Endodermal cell (in vitro differentiated cells): ENCODE measurements at regions not wholly inside any gene's neighbourhood (a gene's known extent, or its start where the extent isn't known, plus 50 kb on each side); places are given as distances from the start of the nearest gene placed in this dataset.

Experiments used
- DNase-seq: peaks from one replicate; pipeline ENCODE4 v3.0.0-alpha.2; 2017
- H3K27ac ChIP-seq: 2 replicates; pipeline ENCODE4 v1.5.1; 2013; ENCODE audit warnings: mild to moderate bottlenecking, low read depth, low read length, moderate library complexity
- H3K27me3 ChIP-seq: 2 replicates; pipeline ENCODE4 v1.6.1; 2013; ENCODE audit warnings: mild to moderate bottlenecking, low read length, moderate library complexity; ENCODE audit not compliant: insufficient read depth, control insufficient read depth, poor library complexity, severe bottlenecking
- H3K36me3 ChIP-seq: 2 replicates; pipeline ENCODE4 v1.7.0; 2013; ENCODE audit warnings: mild to moderate bottlenecking, low read length, moderate library complexity; ENCODE audit not compliant: control insufficient read depth, insufficient read depth
- H3K4me1 ChIP-seq: one replicate; pipeline ENCODE4 v1.7.0; 2013; ENCODE audit warnings: low read length; ENCODE audit not compliant: control insufficient read depth, insufficient read depth
- H3K4me3 ChIP-seq: 2 replicates; pipeline ENCODE4 v1.5.1; 2013; ENCODE audit warnings: mild to moderate bottlenecking, low read length, moderate library complexity
- H3K9ac ChIP-seq: 2 replicates; pipeline ENCODE4 v1.6.1; 2013; ENCODE audit warnings: mild to moderate bottlenecking, low read length, moderate library complexity; ENCODE audit not compliant: poor library complexity, severe bottlenecking; ENCODE audit errors: extremely low read depth
- H3K9me3 ChIP-seq: 2 replicates; pipeline ENCODE4 v1.6.1; 2013; ENCODE audit warnings: mild to moderate bottlenecking, low read length, moderate library complexity; ENCODE audit not compliant: control insufficient read depth
- H3K27ac Mint-ChIP-seq: 2 replicates; pipeline ENCODE4 v1.8.0; 2020; ENCODE audit warnings: mixed read lengths
- H3K27me3 Mint-ChIP-seq: 2 replicates; pipeline ENCODE4 v1.8.0; 2021; ENCODE audit warnings: mild to moderate bottlenecking, mixed read lengths; ENCODE audit not compliant: insufficient read depth
- H3K36me3 Mint-ChIP-seq: 2 replicates; pipeline ENCODE4 v1.8.0; 2020; ENCODE audit warnings: low read depth, mixed read lengths
- H3K4me1 Mint-ChIP-seq: 2 replicates; pipeline ENCODE4 v1.8.0; 2020; ENCODE audit warnings: mixed read lengths
- H3K4me3 Mint-ChIP-seq: 2 replicates; pipeline ENCODE4 v1.8.0; 2020; ENCODE audit warnings: mild to moderate bottlenecking, moderate library complexity, mixed read lengths
- H3K9me3 Mint-ChIP-seq: 2 replicates; pipeline ENCODE4 v1.8.0; 2020; ENCODE audit warnings: mild to moderate bottlenecking, mixed read lengths
- CTCF ChIP-seq: fragments of 200-600 bp; sonication (generic); conservative IDR thresholded peaks from 2 replicates; pipeline ENCODE4 v1.5.0; 2021; ENCODE audit warnings: antibody characterized with exemption, mild to moderate bottlenecking
- WGBS, 2 experiments: methylation state at CpG; one replicate each; pipeline versions ENCODE4 v1.1.5 to v1.1.7; 2013; ENCODE audit warnings: missing lambda C conversion rate in 2 of 2, mixed read lengths in 1 of 2; ENCODE audit not compliant: insufficient coverage in 1 of 2, insufficient read length in 1 of 2; 5-methylcytosine and 5-hydroxymethylcytosine counted together

- H3K9me3 ChIP-seq = peaks cover 23% of the 10 kb centered on the region
- Mint-ChIP-seq H3K36me3 (peaks cover 9% of the 10 kb centered on the region), H3K27ac (no peak overlapping the region), H3K4me1 (peaks cover 6% of the 10 kb centered on the region), H3K4me3 (no peak overlapping the region), H3K27me3 (no peaks in the 10 kb centered on the region), H3K9me3 (peaks cover 19% of the 10 kb centered on the region)
- no peak overlapping the region for H3K4me3 ChIP-seq
- TF ChIP-seq CTCF = no peak
- DNase-seq = no peak
- H3K4me1 ChIP-seq = no peaks in the 10 kb centered on the region
- no peak overlapping the region for H3K27ac ChIP-seq
- H3K36me3 ChIP-seq = no peaks in the 10 kb centered on the region
- WGBS, 2 experiments = 93 to 100% methylated on average over 1 to 2 of the region's 2 CpGs
- H3K27me3 ChIP-seq = no peaks in the 10 kb centered on the region
- no peak overlapping the region for H3K9ac ChIP-seq
Measured at GRCh38 chr13:63381078-63381859, 1965.6 kb upstream of the PCDH20 start.

- no peaks in the 10 kb centered on the region for H3K27me3 ChIP-seq
- peaks cover 9% of the 10 kb centered on the region for H3K4me1 Mint-ChIP-seq
- no peak for TF ChIP-seq CTCF
- no peak for DNase-seq
- no peak overlapping the region for H3K4me3 Mint-ChIP-seq
- H3K36me3 Mint-ChIP-seq = peaks cover 9% of the 10 kb centered on the region
- 79 to 87% methylated on average over 1 to 2 of the region's 2 CpGs for WGBS, 2 experiments
- H3K9me3 ChIP-seq = peaks cover 23% of the 10 kb centered on the region
- no peaks in the 10 kb centered on the region for H3K4me1 ChIP-seq
- H3K27ac Mint-ChIP-seq = no peak overlapping the region
- no peak overlapping the region for H3K9ac ChIP-seq
- no peak overlapping the region for H3K27ac ChIP-seq
- peaks cover 19% of the 10 kb centered on the region for H3K9me3 Mint-ChIP-seq
- H3K4me3 ChIP-seq = no peak overlapping the region
- no peaks in the 10 kb centered on the region for H3K27me3 Mint-ChIP-seq
- no peaks in the 10 kb centered on the region for H3K36me3 ChIP-seq
Measured at GRCh38 chr13:63377986-63378385, 1962.3 kb upstream of the PCDH20 start.

- WGBS, 2 experiments = 80% methylated on average over 1 of the region's 1 CpG; no CpG with 5 or more reads in 1 of the 2 experiments
- TF ChIP-seq CTCF = no peak
- DNase-seq = no peak
Measured at GRCh38 chr13:63370101-63370500, 1954.5 kb upstream of the PCDH20 start.

More at GRCh38 chr13:63370101-63370500, 1954.5 kb upstream of the PCDH20 start:
- Histone ChIP-seq H3K36me3 (no peaks in the 10 kb centered on the region), H3K4me3 (no peak overlapping the region), H3K27me3 (no peaks in the 10 kb centered on the region), H3K9ac (no peak overlapping the region), H3K4me1 (no peaks in the 10 kb centered on the region), H3K9me3 (peaks cover 8% of the 10 kb centered on the region), H3K27ac (no peak overlapping the region)
- H3K36me3 Mint-ChIP-seq = no peaks in the 10 kb centered on the region
- H3K27me3 Mint-ChIP-seq = no peaks in the 10 kb centered on the region
- no peaks in the 10 kb centered on the region for H3K9me3 Mint-ChIP-seq
- H3K4me1 Mint-ChIP-seq = peaks cover 2% of the 10 kb centered on the region
- no peak overlapping the region for H3K27ac Mint-ChIP-seq
- H3K4me3 Mint-ChIP-seq = no peak overlapping the region
